H7 (cell line): ENCODE measurements at regions not wholly inside any gene's neighbourhood (a gene's known extent, or its start where the extent isn't known, plus 50 kb on each side); places are given as distances from the start of the nearest gene placed in this dataset.
"Not testable (repeated sequence)": the region's sequence is repeated elsewhere in the genome, so short reads cannot be mapped to it uniquely, and the experiment has no call there.

ENCODE experiments used
- DNase-seq: peaks from one replicate; pipeline ENCODE4 v3.0.0; 2012
- H3K27me3 ChIP-seq: 2 replicates; pipeline ENCODE4 v1.6.0; 2011; ENCODE audit warnings: mild to moderate bottlenecking, low read length; ENCODE audit not compliant: control insufficient read depth, insufficient read depth
- H3K36me3 ChIP-seq: replicated peaks from 2 replicates; pipeline ENCODE4 v1.5.1; 2011; ENCODE audit warnings: low read length; ENCODE audit not compliant: control insufficient read depth, insufficient read depth
- H3K4me3 ChIP-seq: 2 replicates; pipeline ENCODE4 v1.5.1; 2011; ENCODE audit warnings: low read depth, mild to moderate bottlenecking, control low read depth, low read length, moderate library complexity; ENCODE audit not compliant: insufficient read depth

- no peak for DNase-seq
- no peaks in the 10 kb centered on the region for H3K36me3 ChIP-seq
- H3K27me3 ChIP-seq: no peaks in the 10 kb centered on the region
- no peak overlapping the region for H3K4me3 ChIP-seq
Measured at GRCh38 chr5:62934319-62934718, 355.7 kb downstream of the LRRC70 start.

GRCh38 chr5:62933261-62933660, 354.6 kb downstream of the LRRC70 start:
- Histone ChIP-seq H3K36me3 (no peaks in the 10 kb centered on the region), H3K27me3 (no peaks in the 10 kb centered on the region), H3K4me3 (no peak overlapping the region)
- DNase-seq: no peak

GRCh38 chr5:62931153-62931950, 352.7 kb downstream of the LRRC70 start:
- no peak for DNase-seq
- H3K4me3 ChIP-seq: no peak overlapping the region
- H3K36me3 ChIP-seq: no peaks in the 10 kb centered on the region
- no peaks in the 10 kb centered on the region for H3K27me3 ChIP-seq

GRCh38 chr5:62922191-62922590, 343.6 kb downstream of the LRRC70 start:
- Histone ChIP-seq H3K27me3 (no peaks in the 10 kb centered on the region), H3K4me3 (no peak overlapping the region), H3K36me3 (no peaks in the 10 kb centered on the region)
- DNase-seq: no peak

- no peak for DNase-seq
- Histone ChIP-seq H3K27me3 (no peaks in the 10 kb centered on the region), H3K4me3 (no peak overlapping the region), H3K36me3 (no peaks in the 10 kb centered on the region)
Measured at GRCh38 chr5:62920856-62921255, 342.2 kb downstream of the LRRC70 start.

GRCh38 chr5:62909326-62909725, 330.7 kb downstream of the LRRC70 start:
- Histone ChIP-seq H3K27me3 (no peaks in the 10 kb centered on the region), H3K4me3 (no peak overlapping the region), H3K36me3 (no peaks in the 10 kb centered on the region)
- DNase-seq: no peak

GRCh38 chr5:62902126-62902525, 323.5 kb downstream of the LRRC70 start:
- no peak for DNase-seq
- Histone ChIP-seq H3K27me3 (no peaks in the 10 kb centered on the region), H3K36me3 (no peaks in the 10 kb centered on the region), H3K4me3 (no peak overlapping the region)

GRCh38 chr5:62900976-62901375, 322.4 kb downstream of the LRRC70 start:
- DNase-seq: no peak
- Histone ChIP-seq H3K4me3 (no peak overlapping the region), H3K27me3 (no peaks in the 10 kb centered on the region), H3K36me3 (no peaks in the 10 kb centered on the region)

- no peaks in the 10 kb centered on the region for H3K36me3 ChIP-seq
- no peak for DNase-seq
- H3K4me3 ChIP-seq: no peak overlapping the region
- no peaks in the 10 kb centered on the region for H3K27me3 ChIP-seq
Measured at GRCh38 chr5:62896121-62896893, 317.7 kb downstream of the LRRC70 start.

- no peak for DNase-seq
- Histone ChIP-seq H3K4me3 (no peak overlapping the region), H3K27me3 (no peaks in the 10 kb centered on the region), H3K36me3 (no peaks in the 10 kb centered on the region)
Measured at GRCh38 chr5:62886603-62887315, 308.1 kb downstream of the LRRC70 start.

GRCh38 chr5:62837330-62837729, 258.7 kb downstream of the LRRC70 start:
- H3K27me3 ChIP-seq, H3K36me3 ChIP-seq, H3K4me3 ChIP-seq, DNase-seq: not testable (repeated sequence)

- H3K27me3 ChIP-seq: no peaks in the 10 kb centered on the region
- no peaks in the 10 kb centered on the region for H3K36me3 ChIP-seq
- DNase-seq: no peak
- H3K4me3 ChIP-seq: no peak overlapping the region
Measured at GRCh38 chr5:62829604-62829986, 251.0 kb downstream of the LRRC70 start.

- Histone ChIP-seq H3K27me3 (no peaks in the 10 kb centered on the region), H3K36me3 (no peaks in the 10 kb centered on the region), H3K4me3 (no peak overlapping the region)
- no peak for DNase-seq
Measured at GRCh38 chr5:62828742-62829603, 250.4 kb downstream of the LRRC70 start.

- no peak for DNase-seq
- no peaks in the 10 kb centered on the region for H3K36me3 ChIP-seq
- no peaks in the 10 kb centered on the region for H3K27me3 ChIP-seq
- H3K4me3 ChIP-seq: no peak overlapping the region
Measured at GRCh38 chr5:62825623-62826220, 247.1 kb downstream of the LRRC70 start.
